ENCODE measurements at regions not wholly inside any gene's neighbourhood (a gene's known extent, or its start where the extent isn't known, plus 50 kb on each side); places are given as distances from the start of the nearest gene placed in this dataset.

GRCh38 chr12:3980504-3981272, 107.5 kb upstream of the PARP11 start:
- TF ChIP-seq, protein P1, sequence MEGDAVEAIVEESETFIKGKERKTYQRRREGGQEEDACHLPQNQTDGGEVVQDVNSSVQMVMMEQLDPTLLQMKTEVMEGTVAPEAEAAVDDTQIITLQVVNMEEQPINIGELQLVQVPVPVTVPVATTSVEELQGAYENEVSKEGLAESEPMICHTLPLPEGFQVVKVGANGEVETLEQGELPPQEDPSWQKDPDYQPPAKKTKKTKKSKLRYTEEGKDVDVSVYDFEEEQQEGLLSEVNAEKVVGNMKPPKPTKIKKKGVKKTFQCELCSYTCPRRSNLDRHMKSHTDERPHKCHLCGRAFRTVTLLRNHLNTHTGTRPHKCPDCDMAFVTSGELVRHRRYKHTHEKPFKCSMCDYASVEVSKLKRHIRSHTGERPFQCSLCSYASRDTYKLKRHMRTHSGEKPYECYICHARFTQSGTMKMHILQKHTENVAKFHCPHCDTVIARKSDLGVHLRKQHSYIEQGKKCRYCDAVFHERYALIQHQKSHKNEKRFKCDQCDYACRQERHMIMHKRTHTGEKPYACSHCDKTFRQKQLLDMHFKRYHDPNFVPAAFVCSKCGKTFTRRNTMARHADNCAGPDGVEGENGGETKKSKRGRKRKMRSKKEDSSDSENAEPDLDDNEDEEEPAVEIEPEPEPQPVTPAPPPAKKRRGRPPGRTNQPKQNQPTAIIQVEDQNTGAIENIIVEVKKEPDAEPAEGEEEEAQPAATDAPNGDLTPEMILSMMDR (IDR thresholded peaks at IDR 0.05) = no peak
- no peak for TF ChIP-seq POLR2A (IDR thresholded peaks at IDR 0.05)
